ENCODE measurements at regions not wholly inside any gene's neighbourhood (a gene's known extent, or its start where the extent isn't known, plus 50 kb on each side); places are given as distances from the start of the nearest gene placed in this dataset.
"Not testable (repeated sequence)": the region's sequence is repeated elsewhere in the genome, so short reads cannot be mapped to it uniquely, and the experiment has no call there.

DNA sequence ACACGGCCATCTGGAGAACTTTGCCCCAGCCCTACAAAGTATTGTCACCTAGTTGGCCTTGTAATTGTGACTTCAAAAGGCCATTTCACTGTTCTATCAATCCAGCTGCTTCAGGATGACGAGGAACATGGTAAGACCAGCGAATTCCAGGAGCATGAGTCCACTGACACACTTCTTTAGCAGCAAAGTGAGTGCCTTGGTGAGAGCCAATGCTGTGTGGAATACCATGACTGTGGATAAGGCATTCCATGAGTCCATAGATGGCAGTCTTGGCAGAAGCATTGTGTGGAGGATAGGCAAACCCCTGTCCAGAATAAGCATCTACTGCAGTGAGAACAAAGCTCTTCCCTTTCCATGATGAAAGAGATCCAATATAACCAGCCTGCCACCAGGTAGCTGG is 1009.1 kb upstream of the USP15 start:
- no peaks in the 10 kb centered on the region for H3K27me3 ChIP-seq (replicated peaks; ENCODE audit: insufficient read depth)
- DNase-seq (ENCODE audit: low spot score): no peak
- intact Hi-C loops (cut with DNase I): no loop called here
- TF ChIP-seq POLR2A (IDR thresholded peaks at IDR 0.05): no peak
- TF ChIP-seq, protein P1, sequence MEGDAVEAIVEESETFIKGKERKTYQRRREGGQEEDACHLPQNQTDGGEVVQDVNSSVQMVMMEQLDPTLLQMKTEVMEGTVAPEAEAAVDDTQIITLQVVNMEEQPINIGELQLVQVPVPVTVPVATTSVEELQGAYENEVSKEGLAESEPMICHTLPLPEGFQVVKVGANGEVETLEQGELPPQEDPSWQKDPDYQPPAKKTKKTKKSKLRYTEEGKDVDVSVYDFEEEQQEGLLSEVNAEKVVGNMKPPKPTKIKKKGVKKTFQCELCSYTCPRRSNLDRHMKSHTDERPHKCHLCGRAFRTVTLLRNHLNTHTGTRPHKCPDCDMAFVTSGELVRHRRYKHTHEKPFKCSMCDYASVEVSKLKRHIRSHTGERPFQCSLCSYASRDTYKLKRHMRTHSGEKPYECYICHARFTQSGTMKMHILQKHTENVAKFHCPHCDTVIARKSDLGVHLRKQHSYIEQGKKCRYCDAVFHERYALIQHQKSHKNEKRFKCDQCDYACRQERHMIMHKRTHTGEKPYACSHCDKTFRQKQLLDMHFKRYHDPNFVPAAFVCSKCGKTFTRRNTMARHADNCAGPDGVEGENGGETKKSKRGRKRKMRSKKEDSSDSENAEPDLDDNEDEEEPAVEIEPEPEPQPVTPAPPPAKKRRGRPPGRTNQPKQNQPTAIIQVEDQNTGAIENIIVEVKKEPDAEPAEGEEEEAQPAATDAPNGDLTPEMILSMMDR (IDR thresholded peaks at IDR 0.05): no peak
- TF ChIP-seq POLR2AphosphoS5 (IDR thresholded peaks at IDR 0.05): no peak
- no peak overlapping the region for H3K27ac ChIP-seq
- H3K36me3 ChIP-seq: no peaks in the 10 kb centered on the region
- no peaks in the 10 kb centered on the region for H3K4me1 ChIP-seq (replicated peaks)
- H3K4me3 ChIP-seq: no peak overlapping the region
- 50% methylated on average over 3 of the region's 3 CpGs for WGBS
- H3K9me3 ChIP-seq: no peaks in the 10 kb centered on the region

GRCh38 chr12:61254225-61254624 is 1006.0 kb upstream of the USP15 start:
- Histone ChIP-seq H3K9me3 (no peaks in the 10 kb centered on the region), H3K27ac (no peak overlapping the region), H3K27me3 (replicated peaks; ENCODE audit: insufficient read depth) (no peaks in the 10 kb centered on the region), H3K4me1 (replicated peaks) (no peaks in the 10 kb centered on the region), H3K36me3 (no peaks in the 10 kb centered on the region), H3K4me3 (no peak overlapping the region)
- no peak for DNase-seq (ENCODE audit: low spot score)
- 75% methylated on average over 3 of the region's 3 CpGs for WGBS
- intact Hi-C loops (cut with DNase I): no loop called here
- no peak for TF ChIP-seq POLR2AphosphoS5 (IDR thresholded peaks at IDR 0.05)
- no peak for TF ChIP-seq POLR2A (IDR thresholded peaks at IDR 0.05)
- TF ChIP-seq, protein P1 (IDR thresholded peaks at IDR 0.05): no peak

DNA sequence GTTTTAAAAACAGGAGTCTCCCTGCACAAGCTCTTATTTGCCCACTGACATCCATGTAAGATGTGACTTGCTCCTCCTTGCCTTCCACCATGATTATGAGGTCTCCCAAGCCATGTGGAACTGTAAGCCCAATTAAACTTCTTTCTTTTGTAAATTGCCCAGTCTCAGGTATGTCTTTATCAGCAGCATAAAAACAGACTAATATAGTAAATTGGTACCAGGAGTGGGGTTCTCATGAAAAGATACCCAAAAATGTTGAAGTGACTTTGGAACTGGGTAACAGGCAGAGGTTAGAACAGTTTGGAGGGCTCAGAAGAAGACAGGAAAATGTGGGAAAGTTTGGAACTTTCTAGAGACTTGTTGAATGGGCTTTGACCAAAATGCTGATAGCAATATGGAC is 995.9 kb upstream of the USP15 start:
- H3K9me3 ChIP-seq; H3K27ac ChIP-seq; intact Hi-C loops (cut with DNase I); H3K27me3 ChIP-seq (replicated peaks; ENCODE audit: insufficient read depth); H3K36me3 ChIP-seq; H3K4me3 ChIP-seq; H3K4me1 ChIP-seq (replicated peaks); DNase-seq (ENCODE audit: low spot score): not testable (repeated sequence)

DNA sequence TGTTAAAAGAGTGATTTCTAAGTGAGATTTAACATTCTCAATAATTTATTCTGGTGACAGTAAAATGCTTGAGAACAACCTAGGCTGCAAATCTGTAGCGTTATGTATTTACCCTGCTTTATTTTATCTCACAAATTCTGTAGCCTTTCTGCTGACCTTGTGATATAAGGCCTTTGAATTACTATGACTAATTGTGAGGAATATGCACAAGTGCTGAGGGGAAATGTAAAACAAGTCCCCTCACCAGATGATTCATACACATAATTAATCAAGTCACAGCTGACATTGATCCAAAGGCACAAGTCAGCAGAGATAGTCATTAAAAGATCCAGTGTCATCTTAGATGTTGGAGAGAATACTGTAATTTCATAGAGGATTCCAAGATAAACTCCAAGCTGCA is 992.7 kb upstream of the USP15 start:
- WGBS: 71% methylated on average over 1 of the region's 1 CpG
- DNase-seq (ENCODE audit: low spot score): no peak
- no peaks in the 10 kb centered on the region for H3K4me1 ChIP-seq (replicated peaks)
- no peak overlapping the region for H3K27ac ChIP-seq
- H3K36me3 ChIP-seq: no peaks in the 10 kb centered on the region
- TF ChIP-seq POLR2AphosphoS5 (IDR thresholded peaks at IDR 0.05) (no peak), POLR2A (IDR thresholded peaks at IDR 0.05) (no peak)
- TF ChIP-seq, protein P1 (IDR thresholded peaks at IDR 0.05): no peak
- H3K9me3 ChIP-seq: no peaks in the 10 kb centered on the region
- no peaks in the 10 kb centered on the region for H3K27me3 ChIP-seq (replicated peaks; ENCODE audit: insufficient read depth)
- intact Hi-C loops (cut with DNase I): no loop called here
- H3K4me3 ChIP-seq: no peak overlapping the region

DNA sequence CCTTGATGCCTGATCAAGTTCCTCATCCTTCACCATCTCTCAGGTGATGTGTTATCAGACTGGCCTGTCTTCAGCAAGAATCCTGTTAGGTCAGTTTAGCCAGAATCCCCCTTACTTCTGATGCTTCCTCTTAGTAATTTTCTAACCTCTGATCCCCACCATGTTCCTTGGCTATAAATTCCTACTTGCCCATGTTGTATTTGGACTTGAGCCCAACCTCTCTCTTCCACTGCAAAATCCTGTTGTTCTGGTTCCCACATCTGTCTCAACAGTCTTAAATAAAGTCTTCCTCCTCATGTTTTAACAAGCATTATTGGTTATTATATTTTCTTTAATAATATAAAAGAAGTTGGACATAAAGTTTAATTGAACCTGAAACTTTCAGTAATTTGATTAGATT is 987.8 kb upstream of the USP15 start:
- TF ChIP-seq POLR2AphosphoS5 (IDR thresholded peaks at IDR 0.05) (no peak), POLR2A (IDR thresholded peaks at IDR 0.05) (no peak)
- TF ChIP-seq, protein P1 (IDR thresholded peaks at IDR 0.05): no peak
- intact Hi-C loops (cut with DNase I): no loop called here
- Histone ChIP-seq H3K36me3 (no peaks in the 10 kb centered on the region), H3K27ac (no peak overlapping the region), H3K27me3 (replicated peaks; ENCODE audit: insufficient read depth) (no peaks in the 10 kb centered on the region), H3K4me3 (no peak overlapping the region), H3K4me1 (replicated peaks) (no peaks in the 10 kb centered on the region), H3K9me3 (no peaks in the 10 kb centered on the region)
- DNase-seq (ENCODE audit: low spot score): no peak

All from prostate gland (tissue), 2 donors.